AG20443 (cell line): ENCODE measurements at regions not wholly inside any gene's neighbourhood (a gene's known extent, or its start where the extent isn't known, plus 50 kb on each side); places are given as distances from the start of the nearest gene placed in this dataset.
A peak's percentile ranks its signal among the peaks of the same experiment; 100 is the strongest.

Source experiments
- DNase-seq: peaks from one replicate; pipeline ENCODE4 v3.0.0; 2012; ENCODE audit warnings: low spot score, mixed read lengths

DNA sequence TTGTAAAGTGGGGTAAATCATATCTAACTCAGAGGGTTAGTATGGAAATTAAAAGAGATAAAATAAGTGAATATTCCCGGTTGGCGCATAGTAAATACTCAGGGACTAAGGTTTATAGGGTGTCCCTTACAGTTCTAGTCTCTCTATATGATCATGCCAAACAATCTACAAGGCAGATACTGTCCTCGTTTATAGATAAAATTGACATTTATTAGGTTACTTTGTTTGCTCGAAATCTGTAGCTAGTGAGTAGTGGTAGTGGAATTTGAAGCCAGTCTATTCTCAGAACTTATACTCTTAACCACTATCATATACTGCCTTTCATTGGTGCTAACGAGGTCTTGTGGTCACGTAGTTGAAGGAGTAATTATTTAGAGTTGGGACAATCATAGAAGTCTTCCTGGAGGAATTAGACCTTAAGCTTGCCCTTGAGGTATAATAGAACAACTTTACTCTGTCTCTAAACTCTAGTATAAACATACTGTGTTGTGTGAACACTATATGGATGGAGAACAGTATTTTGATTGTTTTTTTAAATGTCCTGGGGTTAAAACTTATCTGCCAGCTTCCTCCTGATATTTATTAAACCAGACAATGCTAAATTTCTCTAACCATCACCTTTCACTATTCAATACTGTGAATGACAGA lies 324.0 kb downstream of the STIM2 start:
- no peak for DNase-seq

DNA sequence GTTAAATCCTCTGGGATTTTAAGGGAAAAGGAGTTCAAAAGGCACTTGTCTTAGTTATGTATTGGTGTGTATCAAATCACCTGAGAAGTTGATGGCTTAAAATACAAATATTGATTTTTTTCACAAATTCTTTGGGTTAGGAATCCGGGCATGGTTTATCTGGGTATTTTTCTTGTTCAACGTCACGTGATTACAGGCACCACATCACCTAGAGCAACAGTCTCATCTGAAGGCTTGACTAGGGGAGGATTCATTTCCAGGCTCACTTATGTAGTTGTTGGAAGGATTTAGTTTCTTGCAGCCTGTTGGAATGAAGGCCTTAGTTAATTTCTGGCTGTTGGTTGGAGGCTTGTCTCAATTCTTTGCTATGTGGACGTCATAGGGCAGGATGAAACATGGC lies 326.1 kb downstream of the STIM2 start:
- DNase-seq = no peak

DNA sequence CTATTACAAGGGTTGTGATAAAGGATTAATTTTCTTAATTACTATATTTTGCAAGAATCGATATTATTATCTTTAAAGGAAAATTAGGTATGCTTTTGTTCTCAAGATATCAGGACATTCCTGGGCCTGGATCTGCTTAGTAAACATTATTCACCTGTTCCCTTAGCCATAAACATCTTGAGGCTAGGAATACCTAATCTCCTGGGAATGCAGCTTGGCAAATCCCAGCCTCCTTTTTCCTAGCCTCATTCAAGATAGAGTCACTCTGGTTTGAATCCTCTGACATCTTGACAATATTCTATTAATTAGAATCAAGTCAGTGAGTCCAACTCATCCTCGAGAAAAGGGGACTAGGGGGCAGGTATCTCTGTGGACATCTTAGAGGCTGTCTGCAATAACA lies 327.1 kb downstream of the STIM2 start:
- no peak for DNase-seq

DNA sequence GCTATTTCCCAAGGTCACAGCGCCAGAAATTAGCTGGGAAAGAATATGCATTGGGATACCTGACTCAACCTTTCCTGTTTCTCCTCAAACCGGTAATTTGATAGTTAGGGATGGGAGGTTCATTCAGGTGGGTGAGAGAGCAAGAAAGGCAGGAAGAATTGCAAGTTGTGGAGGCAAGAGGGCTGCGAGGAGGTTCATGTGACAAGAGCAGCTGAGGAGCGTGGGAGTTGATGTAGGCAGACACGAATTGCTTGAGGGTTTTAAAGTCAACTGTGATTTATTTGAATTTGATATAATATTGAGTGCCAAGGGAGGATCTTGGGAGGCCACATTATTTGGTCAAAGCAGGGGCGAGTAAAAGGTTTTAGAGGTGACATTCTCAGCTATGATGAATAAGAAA lies 329.0 kb downstream of the STIM2 start:
- DNase-seq = no peak

DNA sequence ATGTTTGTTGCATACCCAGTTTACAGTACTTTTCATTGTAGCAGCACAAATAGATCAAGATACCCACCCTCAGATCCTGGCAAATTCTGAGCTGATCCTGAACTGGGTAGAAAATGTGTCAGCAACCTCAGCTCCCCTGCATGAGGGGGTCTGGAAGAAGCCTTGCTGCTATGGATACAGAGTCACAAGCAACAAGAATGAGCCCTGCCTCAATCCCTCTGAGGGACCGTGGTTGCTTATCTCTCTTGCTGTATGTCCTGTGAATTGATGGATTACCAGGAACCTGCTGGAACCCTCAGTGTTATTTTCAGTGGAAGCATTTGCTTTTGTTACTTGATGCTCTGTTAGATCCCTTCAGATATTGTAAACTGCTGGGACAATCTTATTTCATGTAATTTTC lies 331.0 kb downstream of the STIM2 start:
- DNase-seq = no peak

DNA sequence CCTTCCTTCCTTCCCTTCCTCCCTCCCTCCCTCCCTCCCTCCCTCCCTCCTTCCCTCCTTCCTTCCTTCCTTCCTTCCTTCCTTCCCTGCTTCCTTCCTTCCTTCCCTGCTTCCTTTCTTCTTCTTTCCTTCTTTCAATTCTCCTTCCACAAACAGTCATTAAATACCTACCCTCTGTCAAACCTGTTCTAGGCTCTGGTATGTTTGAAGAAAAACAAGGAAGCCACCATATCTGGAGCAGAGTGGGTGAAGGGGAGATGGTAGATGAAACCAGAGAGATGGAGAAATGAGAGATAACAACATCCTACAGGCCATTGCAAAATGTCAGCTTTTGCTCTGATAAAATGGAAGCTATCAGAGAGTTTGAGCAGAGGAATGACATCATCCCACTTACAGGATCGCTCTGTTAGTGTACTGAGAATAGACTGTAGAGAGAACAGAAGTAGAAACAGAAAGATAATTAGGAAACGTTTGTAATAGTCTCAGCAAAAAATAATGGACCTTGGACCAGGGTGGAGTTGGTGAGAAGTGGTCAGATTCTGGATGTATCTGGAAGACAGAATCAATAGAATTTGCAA lies 334.0 kb downstream of the STIM2 start:
- DNase-seq = no peak

DNA sequence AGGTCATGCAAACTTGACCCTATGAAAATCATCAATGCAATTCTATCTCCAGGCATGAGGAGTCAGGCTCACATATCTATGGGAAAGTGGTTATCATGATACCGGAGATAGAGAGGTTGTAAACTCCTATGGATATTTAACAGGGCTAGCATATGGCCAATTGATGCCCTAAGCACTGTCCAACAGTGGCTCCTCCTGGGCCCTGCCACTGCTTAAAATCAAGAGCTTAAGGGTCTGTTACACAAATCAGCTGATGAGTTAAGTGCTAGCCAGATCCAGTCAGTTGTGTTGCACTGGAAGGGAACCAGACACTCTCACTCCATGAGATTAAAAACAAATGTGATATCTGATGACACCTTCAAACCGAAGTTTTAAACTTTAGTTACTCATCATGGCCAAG lies 337.6 kb downstream of the STIM2 start:
- no peak for DNase-seq

DNA sequence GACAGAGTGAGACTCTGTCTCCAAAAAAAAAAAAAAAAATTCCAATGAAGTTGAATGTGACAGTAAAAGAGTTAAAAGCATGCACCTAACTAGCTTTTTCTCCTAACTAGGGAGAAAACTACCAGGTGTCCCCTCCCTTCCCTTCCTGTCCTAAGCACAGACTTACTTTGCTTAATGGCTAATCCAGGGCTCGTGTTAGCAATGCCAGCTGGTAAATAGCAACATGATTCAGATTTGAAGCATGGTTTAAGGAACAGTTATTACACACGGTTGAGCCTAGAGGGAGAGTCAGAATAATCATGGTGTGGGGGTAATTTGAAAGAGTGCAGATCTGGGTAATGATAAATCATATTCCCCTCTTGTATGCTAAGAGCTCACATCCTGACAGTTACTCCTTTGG lies 338.3 kb downstream of the STIM2 start:
- no peak for DNase-seq

DNA sequence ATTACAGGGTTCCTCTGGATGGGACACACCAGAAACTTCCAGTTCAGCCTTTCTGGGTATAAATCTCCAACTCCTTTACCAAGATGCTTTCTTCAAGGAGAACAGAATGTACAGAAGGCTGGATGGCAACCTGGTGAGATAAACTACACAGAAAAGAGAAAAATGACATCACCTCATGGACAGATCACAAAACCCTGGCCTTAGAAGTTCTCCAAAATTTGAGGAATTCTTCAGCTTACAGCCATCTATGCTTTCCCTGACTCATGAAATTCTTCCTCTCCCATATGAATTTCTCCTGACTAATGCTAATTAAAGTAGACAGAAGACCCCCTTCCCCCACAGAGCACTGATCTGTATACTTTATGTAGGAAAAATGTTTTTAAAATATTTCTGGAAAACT lies 345.4 kb downstream of the STIM2 start:
- no peak for DNase-seq

DNA sequence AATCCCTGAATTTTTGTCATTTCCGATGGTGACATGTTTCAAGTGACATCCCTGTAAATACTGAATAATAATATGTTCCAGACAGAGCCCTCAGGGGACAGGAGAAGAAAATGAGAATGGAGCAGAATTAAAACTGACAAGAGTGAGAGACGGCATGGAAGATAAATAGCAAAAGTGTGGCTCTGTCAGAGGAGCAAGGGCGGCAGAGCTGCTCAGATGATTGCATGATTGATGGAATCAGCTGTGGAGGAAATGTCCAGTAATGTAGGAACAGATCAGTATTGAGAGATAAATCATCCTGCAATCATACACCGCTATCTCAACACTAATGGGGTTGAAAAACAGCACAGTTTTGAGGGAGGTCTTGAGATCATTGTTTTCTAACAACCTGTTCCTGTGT lies 350.3 kb downstream of the STIM2 start:
- DNase-seq = no peak

DNA sequence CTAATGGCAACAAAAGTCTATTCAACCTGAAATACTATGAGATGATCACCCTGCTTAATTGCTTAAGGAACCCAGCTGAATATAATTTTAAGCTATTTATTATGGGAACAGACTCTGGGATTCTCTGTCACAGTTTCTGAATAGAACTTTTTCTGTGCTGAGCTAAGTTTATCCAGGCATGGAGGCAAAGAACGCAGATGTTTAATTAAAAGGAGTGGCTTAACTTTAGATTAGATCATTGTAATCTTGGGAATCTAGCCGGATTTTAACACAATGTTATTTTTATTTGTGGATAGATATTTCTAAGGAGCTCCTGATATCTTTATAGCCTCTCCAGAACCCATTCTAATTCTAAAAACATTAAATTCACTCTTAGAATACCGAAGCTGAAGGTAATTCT lies 353.4 kb downstream of the STIM2 start:
- no peak for DNase-seq

DNA sequence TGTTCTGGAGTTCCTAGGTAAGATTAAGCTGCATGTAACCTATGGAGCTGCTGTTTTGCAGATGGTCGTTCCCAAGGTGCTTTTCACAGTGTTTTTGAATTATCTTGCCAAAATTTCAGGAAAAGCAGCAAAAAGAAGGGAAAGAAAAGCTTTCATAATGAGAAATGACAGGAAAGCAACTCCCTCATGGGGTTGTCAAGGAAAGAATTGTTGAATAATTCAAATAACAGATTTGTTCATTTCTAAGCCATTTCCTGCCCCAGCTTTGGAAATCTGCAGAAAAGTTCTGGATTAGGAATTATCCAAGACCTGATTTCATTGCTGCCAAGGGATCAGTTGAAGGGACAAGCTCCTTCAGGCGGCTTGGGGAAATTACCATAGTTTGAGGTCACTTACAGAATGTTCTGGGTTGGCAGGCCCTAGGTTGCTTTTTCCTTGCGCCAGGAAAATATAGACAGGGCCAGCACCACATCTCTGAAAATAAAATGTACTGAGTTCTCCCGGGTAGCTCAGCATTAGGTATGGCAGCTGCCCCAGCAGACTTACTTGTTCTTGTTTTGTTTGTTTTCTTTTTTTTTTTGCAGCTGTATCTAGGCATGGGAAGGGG lies 354.7 kb downstream of the STIM2 start:
- no peak for DNase-seq

DNA sequence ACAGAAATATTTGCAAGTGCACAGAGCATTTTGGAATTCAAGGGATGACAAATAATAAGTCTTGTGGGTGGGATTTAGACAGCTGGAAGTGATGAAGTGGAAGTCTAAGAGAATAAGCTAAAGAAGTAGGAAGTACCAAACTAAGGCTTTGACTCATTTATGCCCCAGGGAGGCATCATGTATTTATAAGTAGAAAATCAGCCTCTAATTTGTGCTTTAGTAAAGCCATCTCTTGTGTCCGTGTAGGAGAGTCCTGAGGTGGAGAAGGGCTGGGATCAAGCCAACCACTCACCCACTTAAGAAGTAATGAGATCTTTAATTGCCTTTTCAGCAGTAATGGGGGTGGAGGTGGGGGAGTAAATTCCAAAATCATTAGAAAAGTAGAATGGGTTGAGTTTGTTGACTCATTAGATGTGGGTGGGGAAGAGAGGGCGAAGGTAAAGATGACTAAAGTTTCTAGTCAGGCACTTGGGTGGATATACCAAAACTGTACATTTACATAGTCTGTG lies 356.7 kb downstream of the STIM2 start:
- peak; percentile 16 for DNase-seq

DNA sequence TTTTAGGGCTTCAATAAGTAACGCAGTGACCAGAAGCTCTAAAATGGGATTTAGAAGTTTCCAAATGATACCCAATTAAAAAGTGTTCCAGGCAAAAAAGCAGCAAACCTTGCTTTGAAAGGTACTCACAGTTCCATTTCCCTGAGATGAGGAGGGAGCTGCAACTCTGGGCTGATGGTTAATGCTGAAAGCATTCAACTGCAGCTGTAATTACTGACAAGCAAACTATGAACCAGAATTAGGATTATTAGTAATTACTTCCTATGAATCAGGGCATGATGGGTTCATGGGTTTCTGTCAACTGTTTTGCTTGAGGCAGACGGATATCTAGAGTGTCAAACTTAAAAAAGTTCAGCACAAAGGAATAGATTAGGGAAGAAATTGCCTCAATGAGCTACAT lies 357.4 kb downstream of the STIM2 start:
- no peak for DNase-seq

DNA sequence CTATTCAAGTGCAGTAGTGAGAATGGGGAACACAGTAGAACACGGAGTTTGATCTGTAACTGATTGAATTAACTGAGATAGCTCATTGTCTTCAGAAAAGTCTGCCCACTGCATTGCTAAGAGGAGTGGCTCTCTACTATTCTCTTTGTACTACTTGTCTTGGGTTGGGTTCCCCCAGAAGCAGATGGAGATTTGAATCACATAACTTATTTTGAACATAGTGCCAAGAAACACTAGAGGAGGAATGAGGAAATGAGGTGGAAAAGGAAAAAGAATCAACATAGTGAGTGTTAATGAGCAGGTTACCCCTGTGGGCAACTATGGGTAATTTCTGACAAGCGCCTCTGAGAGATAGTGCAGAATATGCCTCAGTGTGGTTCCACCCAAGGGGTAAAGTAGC lies 362.7 kb downstream of the STIM2 start:
- DNase-seq = no peak

DNA sequence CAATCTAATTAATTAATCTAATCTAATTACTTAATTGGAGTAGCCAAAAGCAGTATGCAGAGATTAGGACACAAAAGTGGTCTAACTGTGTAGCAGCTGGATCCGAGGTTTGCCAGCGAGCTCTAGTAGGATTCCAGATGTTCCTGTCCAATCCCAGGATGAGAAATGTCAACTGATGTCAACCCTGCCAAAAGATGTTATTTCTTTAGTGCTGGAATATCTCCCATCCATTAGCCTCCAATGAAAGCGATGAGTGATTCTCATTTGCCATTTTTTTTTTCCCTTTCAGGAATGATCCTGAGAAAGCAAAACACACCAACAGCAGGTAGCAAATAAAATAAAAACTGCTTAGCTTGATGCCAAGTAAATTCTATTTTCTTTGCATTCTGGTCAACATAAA lies 372.9 kb downstream of the STIM2 start:
- no peak for DNase-seq

DNA sequence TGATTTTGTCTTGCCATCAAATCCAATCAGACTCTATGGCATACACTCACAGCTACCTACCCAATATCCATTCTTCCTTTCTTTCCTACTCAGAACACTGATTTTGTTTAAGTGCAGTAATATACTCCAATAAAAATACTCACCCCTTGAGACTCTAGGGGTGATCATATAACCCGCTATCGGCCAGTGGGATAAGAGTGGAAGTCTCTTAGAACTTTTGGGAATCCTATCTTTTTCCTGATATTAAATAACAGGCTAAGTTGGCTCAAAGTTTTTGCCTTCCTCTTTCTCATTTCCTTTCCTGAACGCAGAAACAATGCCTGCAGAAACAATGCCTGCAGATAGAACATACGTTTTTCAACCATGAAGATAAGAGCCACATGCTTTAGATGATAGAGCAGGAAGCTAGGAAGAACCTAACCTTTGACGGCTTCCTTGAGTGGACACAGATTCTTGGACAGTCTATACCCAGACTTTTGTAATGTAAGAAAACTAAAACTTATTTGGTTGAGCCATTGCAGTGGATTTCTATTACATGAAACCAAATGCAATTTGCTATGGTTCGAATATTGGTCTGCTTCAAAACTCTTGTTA lies 373.8 kb downstream of the STIM2 start:
- no peak for DNase-seq

DNA sequence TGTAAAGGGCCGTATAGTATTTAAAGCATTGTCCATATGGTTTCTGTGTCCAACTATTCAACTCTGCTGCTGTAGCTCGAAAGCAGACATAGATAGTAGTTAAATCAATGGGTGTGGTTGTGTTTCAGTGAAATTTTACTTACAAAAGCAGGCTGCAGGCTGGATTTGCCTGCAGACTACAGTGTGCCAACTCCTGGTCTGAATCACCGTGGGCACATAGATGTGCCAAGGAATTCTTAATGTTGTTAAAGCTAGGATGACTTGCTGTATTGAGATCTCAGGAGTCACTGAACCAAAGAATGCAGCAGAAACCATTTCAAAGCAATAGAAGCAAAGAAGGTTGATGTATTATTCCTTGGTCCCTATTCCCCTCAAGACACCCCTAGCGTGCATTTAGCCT lies 379.0 kb downstream of the STIM2 start:
- peak; percentile 11 for DNase-seq

DNA sequence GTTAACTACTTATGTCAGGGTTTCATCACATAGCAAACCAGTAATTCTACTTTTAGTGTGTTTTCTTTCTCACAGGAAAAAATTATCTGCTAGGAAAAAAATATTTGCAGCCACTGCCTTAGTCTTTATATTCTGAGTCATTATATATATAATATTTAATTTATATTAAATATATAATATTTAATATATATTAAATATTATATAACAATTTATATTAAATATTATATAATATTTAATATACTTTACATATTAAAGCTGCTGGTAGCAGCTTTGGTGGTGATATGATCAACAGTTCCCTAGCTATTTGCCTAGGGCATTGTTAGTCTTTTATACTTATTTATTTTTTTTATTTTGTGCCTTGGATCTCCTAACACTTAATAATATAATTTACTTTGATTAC lies 381.6 kb downstream of the STIM2 start:
- DNase-seq = no peak

DNA sequence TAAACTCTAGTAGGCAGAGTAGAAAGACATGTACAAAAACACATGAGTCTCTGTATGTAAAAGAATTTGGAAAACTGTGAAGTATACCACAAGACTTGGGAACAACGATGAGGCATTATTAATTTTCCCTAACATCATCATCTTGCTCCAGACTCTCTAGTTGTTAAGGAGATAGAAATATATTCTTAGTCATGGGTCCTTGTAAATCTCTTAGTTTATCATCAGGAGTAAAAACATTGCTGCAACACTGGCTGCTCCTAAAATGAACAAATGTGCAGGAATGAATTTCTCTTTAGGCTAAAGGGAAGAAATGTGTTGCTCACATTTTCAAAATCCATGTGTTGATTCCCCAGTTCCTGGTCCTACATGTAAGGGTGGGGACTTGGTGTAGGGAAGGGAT lies 384.6 kb downstream of the STIM2 start:
- DNase-seq = no peak

DNA sequence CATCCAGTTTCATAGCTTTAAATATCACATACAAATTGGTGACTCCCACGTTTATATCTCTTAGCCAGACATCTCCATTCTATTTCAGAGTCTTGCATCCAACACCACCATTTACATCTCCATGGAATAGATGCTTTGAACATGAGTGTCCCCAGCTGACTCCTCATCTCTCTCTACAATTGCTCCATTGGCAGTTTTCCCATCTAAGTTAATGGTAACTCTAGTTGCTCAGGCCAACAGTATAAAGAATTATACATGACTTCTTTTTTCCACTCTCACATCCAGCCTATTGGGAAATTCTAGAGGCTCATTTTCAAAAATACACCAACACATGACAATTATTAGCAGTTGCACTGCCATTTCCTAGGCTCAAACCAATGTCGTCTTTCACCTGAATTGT lies 388.2 kb downstream of the STIM2 start:
- no peak for DNase-seq

DNA sequence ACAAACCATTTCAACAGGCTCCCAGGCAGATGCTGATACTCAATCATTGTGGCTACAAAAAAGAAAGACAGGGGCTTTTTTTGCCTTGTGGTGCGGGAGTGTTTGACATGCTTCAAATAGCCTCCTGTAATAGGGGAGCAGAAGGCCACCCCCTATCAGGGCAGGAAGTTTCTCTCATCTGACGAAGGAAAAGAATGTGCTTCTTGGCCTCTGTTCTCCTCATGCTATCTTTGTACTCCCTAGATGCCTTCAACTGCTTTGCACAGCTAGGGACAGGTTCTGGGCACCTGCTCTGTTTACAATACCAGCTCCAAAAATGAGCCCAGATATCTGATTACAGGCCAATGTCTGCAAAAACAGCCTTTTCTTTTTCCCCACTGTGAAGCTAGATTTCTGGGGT lies 391.1 kb downstream of the STIM2 start:
- DNase-seq = no peak

DNA sequence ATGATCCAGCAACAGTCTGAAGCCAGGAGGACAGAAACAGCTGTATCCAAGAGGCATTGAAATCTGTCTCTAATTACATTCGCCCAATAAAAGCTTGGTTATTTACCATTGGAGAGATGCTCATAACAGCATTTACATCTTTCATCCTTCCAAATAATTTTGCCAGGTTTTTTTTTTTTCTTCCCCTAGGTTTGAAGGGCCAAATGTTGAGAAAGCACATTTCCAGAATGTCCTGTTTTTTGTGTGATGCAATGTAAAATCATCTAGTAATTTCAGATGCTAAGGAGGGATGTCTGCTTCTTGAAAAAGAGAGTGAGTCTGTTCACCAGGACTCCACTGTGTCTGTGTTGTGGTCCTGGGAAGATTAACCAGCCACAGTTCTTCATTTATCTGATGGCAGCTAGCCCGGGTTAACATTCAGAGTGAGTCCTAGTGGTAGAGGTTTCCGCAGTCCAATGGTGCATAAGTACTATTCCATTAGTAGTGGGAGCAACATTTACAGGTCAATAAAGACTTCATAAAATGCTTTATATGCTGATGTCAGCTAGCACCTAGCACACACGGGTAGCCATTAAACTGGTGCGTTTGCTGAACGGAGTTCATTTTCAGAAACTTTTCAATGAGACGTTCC lies 406.8 kb downstream of the STIM2 start:
- no peak for DNase-seq
